Stimulated activated CD8-positive, alpha-beta memory T cell treated with anti-CD3 and anti-CD28 coated beads, Interleukin-4, amount 100 ng/mL, for 24 hours (primary cell): ENCODE measurements at regions not wholly inside any gene's neighbourhood (a gene's known extent, or its start where the extent isn't known, plus 50 kb on each side); places are given as distances from the start of the nearest gene placed in this dataset.

Experiments used
- DNase-seq: peaks from one replicate; pipeline ENCODE4 v3.0.0-alpha.2; 2020; ENCODE audit warnings: low read depth

DNA sequence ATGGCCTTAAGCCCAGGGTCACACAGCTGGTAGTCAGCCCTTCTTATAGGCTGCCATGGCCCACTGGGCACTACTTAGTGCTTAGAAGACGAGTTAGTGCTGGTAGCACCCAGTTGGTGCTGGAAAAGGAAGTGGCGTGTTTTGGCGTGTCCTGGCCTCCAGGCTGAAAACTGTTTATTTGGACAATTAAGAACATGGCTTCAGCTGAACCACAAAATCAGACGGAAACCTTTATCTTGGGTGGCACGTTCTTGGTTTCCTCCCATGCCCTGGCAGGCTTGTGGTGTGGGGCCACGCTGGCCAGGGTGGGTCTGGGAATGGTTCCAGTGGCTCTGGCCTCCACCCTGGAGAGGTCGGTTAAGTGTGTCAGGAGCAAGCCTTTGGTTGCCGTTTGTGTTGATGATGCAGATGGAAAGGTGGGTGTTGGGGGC lies 141.5 kb upstream of the HAAO start:
- no peak for DNase-seq

DNA sequence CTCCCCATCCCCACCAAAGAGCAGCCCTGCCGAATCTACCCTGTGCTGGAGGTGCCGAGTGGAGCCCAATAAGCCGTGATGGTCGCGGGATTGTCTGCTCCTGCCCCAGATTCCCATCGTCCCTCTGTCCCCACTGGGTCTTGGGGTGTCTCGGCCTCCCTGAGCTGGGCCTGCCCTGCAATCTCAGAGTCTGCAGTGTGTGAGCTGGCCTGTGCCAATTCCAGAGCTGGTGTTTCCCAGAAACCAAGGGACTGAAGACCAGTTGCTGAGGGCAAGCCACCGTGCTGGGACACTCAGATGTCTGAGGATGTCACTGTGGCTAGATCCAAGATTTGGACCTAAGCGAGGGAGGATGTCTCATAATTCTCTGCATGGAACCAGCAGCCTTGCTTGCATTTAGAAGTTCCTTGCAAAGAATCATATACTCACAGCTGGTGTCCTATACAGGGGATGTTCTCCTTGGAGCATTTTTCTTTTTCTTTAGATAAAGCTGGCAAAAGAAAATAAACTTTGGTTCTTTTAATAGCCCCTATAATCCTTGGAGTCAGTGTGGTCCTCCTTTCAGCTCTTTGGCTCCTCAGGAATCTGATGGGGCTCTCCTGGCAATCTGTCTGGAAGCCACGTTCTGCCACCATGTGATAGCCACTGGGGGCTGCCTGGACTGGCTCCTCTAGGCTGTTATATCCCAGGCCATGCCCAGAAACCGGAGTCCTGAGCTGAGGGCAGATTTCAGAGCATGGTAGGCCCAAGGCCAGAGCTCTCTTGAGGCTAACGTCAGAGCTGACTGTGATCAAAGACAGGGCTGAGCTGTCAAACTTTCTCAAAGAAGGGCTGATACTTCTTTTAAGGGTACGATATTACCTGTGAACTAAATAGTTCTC lies 140.1 kb upstream of the HAAO start:
- DNase-seq = no peak

DNA sequence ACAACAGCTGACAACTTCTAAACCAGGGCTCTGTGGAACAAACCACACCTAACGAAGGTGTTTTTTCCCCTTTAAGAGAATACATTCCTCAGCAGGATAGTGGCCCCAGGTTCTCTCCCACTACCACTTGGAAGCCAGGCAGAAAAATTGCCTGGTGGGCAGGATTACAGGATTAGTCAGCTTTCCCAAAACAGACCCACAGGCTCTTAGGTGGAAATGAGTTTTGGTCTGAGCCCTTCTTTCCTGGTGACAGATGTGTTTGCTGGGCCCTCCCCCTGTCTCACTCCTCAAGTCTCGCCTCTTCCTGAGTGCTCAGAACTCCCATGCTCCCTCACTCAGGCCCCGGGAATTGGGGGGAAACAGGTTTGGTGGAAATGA lies 139.4 kb upstream of the HAAO start:
- no peak for DNase-seq

DNA sequence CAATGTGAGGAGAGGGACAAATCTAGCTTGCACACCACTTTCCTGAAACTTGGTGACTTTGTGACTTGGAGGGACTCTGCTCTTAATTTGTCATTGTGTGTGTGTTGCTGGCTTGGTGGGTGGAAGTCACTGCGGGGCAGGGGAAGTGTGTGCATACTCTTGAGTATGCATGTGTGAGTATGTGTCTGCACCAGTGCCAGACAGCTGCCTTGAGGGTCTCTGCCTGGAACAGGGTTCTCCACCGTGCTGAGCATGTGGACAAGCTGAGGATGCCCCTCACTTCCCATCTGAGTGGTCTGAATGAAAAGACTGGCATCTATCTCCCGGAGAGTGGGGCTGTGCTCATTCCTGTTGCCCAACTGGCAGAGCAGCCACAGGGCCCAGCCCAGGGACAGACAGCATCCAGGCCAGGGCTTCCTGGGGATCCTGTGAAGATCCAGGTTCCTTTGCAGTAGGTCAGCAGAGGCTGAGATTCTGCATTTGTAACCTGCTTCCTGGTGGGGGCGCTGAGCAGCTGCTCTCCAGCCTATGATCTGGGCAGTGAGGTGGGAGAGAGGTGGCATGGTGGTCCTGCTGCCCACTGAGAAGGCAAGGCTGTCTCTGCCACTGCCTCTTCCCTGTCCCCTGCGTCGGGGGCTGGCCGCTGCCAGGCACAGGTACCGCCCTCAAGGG lies 138.9 kb upstream of the HAAO start:
- DNase-seq = no peak

DNA sequence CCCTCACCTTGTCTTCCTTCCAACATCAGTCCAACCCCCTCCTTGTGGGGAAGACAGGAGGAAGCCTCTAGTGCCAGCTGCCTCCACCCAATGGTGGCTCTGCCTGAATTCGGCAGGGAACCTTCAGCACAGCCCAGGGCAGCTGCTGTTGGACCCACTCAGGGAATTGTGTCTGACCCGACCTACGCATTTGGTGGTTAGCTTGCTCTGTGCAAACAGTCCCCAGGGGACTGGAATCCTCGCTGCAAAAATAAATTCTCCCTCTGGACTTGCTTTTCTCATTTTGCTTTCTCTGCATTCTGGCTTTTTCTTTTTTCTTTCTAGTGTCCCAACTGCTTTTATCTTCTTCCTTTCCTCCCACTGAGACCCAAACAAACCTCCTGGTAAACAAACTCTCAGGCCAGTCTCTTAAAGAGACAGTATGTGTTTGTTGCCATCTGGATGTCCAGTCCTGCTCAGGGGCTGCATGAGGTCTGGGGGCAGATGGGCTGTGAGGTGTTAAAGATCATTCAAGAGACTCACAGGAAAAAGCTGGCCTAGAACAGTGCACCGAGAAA lies 137.7 kb upstream of the HAAO start:
- no peak for DNase-seq

DNA sequence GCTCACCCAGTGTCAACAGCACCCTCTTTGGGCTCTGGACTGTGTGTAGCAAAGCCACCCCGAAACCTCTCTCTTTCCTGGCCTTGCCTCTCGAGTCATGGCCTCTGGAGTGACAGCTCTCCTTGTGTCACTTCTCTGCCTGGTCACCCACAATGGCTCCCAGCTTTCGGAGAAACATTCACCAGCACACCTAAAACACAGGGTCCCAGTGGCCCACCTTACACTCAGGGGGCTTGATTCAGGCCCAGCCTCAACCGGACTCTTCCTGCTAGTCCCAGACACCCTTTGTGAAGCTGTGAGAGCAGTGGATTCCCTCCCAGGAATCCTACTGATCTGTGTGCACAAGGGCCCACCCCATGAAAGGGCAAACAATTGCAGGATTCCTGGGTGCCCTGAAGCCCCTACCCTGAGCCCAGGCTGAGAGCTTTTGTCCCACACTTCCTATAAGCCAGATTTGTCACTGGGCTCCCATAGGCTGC lies 137.2 kb upstream of the HAAO start:
- DNase-seq = no peak

DNA sequence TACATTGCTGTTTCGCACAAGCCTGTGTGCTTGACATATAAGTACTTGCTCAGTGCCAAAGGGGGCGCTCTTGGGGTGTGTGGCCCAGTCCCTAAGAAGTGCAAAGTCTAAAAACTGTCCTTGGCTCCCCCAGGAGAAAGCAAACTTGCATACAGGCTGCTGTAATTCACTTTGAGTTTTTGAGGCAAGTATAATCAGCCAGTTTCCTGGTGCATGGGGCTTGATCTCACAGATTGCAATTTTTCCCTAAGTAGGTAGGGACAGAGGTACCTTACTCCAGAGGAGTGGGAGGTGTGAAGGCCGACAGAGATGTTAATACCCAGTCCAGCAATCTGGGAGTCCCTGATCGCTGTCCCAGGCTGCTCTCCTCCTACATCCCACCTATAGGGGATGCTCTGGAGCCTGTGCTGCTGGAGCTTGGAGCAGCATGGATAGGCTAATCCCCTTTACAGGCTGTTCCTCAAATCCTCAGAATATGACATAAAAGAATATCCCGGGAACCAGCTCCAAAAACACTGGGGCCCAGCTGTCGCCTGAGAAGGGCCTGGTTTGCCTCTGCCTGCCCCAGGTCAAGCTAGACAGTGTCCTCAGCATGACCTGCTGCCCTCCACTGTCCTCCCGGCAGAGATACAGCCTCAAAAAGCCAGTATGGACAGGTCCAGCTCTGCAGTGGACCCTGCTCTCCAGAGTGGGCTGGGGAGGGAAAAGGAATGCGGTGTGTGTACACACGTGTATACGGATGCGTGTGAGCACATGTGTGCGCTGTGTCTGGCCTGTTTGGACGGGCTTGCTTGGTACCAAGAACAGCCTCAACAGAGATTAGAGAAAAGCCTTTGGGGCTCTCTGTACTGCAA lies 136.5 kb upstream of the HAAO start:
- DNase-seq = no peak

DNA sequence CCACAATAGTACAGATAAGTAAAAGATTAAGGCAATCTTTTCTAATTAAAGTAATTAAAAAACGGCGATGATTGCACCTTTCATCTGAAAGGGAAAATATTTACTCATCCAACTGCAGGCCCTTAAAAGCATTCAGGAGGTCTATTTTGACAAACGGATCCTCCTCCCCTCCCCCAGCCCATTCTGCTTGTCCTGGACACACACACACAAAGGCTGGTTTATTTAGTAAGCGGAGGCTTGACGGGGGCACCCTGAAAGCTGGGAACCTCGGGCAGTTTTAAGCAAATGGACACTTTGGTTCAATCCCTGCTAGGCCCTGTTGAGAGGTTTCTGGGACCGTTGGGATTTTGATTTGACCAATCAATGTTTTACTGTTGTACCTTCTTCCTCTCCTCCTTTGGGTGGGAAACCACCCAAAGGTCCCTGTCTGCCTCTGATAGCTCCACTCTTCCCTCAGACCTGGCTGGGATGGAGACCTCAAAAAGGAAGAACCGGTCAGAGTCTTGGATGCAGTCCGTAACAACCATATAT lies 135.8 kb upstream of the HAAO start:
- no peak for DNase-seq

DNA sequence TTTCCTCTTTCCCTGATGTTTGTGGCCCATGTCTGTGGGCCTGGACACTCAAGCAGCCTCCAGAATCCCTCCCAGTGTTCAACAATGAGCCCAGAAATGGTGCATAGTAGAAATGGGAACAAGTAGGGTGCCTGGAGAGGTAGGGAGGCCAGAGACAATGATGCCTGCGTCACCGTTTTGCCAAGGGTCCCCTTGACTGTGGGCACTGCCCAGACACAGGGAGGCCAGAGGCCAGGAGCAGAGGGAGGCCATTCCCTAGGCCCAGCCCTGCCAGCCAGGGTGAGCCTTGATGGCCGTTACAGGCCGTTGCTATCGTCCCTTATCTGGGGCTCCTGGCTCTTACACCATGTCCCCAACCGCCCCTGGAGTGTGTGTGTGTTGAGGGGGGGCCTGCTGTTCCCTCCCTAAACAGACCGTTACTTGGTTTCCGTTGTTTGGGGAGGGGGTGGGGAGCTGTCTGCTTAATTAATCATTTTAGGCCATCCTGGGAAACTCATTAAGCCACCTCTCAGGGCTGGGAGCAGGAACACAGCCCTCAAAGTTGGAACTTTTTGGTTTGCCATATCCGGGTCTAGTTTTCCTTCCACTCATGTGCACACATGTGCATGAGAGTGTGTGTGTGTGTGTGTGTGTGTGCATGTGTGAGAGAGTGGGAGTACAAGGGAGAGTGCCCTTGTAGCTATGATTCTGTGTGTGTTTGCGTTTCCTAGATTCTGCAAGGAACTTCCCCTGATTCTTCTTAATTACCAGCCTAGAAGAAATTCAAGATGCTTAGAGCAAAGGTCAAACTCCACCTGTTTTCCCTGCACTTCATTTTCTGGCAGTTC lies 135.2 kb upstream of the HAAO start:
- DNase-seq = no peak

DNA sequence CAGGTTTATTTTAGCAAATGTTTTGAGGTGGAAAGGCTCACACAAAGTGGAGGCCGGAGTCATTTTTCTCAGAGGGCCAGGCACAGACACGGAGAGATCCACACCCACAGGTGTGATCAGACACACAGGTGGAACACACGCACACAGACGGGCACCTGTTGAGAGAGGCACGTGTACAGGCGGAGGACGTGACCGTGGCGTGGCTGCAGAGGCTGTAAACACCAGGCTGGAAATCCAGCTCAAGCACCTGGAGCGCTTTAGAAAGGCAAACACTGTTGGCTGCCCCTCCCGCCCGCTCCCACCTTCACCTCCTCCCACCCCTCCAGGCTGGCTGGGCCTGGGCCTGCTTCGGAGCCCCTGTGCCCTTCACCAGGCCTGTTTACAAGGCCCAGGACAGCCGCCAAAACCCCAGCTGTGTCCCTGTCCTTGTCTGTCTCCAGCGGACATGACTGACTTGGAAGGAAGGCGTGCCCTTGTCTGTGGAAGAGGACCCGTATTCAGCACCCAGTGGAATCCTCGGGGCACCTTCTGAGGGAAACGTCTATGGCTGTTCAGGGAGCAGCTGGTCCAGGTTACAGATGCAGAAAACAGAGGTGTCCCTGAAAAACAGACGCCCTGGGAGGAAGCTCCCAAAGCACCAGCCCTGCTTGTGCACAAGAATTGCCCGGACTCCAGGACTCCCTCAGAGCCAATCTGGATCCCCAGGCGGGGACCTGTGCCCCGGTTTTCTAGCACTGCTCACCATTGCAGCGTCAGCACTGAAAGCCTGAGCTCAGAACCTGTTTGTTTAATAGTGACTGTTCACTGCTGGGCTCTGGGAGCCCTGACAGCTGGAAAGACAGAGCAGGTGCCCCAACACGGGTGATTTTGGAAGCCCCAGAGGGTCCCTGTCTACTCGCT lies 134.3 kb upstream of the HAAO start:
- no peak for DNase-seq

DNA sequence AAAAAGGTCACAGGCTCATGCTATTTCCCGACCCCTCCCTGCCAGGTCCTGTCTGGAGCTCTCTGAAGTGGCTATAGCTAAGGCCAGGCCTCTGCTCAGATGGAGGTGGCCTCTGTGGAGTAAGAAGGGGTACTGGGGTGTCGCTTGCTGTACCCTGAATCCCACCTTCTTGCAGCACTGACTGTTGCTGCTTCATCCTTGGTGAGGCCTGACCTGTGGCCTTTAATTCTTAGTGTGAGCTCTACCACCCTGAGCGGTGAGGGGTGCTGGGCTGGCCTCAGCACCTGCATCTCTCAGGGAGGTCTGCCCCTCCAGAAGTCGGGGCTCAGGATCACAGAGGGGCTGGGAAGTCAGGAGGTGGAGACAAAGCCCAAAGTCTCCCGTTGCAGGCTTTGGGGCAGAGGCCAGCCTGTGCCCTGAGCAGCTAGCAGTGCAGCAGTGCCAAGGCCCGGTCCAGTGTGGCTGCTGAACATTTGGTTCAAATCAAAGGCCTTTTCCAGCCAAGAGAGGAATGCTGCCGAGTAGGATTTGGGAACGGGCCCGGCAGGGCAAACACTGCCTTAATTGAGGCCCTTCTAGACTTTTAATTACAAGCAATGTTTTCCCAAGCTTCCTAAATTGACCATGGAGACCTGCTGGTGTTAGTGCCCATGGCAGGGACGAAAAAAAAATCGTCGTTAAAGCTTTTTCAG lies 133.5 kb upstream of the HAAO start:
- DNase-seq = no peak

DNA sequence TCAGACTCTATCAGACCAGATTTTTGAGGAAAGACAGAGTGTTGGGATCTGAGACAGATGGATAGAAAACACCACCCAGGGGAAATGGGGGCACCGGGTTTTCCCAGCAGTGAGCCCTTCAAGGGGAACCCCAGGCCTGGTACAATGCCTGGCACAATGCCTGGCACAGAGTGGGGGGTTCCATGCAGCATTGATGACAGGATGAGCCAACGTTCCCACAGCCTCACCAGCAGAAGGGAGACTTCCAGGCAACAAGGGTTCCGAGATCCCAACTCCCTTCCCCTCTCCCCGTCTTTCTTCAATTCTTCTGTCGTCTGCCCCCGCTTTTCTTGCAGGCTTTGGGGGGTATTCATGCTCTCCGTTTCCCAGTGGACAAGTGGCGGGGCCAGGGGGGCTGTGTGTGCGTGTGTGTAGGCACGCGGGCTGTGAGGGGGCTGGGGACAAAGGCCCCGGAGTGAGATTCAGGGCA lies 132.1 kb upstream of the HAAO start:
- no peak for DNase-seq

DNA sequence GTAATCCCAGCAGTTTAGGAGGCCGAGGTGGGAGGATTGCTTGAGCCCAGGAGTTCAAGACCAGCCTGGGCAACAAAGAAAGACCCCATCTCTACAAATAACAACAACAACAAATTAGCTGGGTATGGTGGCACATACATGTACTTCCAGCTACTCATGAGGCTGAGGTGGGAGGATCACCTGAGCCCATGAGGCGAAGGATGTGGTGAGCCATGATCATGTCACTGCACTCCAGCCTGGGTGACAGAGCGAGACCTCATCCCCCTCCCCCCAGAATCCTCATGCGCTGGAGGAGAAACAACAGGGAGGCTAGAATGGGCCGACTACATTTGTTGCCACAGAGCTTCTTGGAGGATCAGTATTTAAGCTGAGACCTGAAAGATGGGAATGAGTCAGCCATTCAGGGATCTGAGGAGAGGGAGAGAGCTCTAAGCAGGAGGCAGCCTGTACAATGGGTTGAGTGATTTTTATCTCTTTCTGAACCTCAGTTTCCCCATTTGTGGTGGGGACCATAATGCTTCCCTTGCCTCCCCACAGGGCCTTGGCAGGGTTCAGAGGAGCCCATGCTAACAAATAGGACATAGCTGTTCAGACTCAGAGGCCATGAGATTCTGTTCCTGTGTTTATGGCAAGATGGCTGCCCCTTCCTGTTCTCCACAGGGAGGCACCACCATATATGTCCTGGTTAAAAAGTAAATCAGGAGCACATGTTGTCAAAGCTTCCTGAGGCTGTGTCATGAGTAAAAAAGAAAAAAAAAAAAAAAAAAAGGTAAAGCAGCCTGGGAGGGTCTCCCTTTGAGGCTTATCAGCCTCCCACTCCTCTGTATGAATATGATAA lies 131.4 kb upstream of the HAAO start:
- DNase-seq = no peak

DNA sequence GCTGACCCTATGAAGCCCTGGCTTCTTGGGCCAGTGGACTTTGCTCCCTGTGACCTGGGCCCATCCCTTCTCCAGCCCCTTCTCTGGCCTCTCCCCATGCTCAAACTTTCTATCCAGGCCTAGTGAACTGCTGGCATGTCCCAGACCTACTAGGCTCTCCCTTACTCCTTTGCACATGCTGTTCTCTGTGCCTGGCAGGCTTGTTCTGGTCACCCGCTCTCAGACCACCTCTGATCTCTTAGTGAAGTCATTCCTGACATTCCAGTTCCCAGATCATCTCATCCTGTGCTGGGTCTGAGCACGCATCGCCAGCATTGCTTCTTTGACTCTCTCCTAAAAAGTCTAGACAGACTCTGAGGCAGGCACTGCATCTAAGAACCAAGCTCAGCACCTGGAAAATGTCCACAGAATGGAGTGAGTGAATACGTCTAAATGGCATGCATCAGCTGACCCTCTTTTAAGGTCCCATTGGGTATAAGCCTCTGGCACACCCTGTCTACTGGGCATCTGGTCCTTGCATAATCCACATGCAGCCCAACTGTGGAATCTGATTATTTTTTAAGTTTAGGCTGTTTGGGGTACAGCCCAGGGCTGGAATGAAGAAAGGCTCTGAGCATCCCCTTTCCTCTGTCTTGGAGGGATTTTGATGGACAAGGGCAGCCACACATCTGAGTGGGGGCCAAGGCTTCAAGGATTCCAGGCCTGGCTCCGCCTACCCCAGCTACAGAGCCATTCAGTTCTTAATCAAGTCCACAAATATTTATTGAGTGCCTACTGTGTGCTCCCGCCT lies 130.6 kb upstream of the HAAO start:
- DNase-seq = no peak

DNA sequence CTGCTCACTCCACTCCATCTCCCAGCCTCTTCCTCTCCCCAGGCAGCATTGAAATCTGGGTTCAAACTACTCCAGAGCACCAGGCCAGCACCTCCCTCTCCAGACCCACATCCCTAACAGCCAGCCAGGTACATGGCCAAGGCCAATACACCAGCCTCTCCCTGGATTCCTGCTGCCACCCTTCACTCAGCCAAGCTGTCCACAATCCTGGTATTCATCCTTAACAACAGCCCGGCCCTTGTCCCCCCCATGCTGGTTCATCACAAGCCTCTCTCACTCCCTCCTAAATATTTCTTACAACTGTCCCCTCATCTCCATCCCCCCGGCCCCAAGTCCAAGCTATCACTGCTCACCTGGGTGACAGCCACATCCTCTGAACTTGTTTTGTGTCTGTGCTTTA lies 129.9 kb upstream of the HAAO start:
- no peak for DNase-seq

DNA sequence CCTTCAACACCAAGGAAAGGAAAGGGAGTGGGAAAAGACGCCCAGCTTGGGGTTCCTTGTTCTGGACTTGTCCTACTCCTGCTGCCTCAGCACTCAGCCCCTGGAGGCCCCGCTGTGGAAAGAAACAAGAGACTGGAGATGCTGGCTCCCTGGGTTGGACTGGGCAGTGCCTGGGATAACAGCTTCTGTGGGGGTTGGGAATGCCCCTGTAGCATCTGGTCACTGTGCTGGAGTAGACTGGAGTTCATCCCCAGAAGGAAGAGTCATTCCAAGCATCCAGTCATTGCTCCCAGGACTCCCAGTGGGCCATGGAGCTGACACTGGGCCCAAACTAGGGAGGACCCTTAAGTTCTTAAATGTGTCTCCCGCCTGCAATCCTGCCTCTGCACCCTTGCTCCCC lies 129.3 kb upstream of the HAAO start:
- no peak for DNase-seq

DNA sequence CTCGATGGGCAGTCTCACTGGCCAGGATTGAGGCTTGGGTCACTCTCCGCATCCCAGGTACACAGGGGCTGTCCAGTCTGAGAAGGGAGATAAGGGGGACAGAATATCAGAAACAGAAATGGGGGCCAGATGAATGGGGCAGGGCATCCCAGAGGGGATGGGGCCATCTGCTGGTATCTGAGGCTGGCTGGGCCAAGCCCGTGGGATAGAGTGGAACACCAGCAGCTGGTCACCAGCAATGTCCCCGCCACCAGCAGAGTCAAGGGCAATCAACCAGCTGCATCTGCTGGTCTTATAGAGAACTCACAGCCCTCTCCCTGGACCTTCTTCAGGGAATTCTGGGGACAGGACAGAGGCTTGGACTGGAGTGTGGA lies 128.8 kb upstream of the HAAO start:
- DNase-seq = no peak
